Lower lobe of right lung (tissue), 2 donors: ENCODE measurements at regions not wholly inside any gene's neighbourhood (a gene's known extent, or its start where the extent isn't known, plus 50 kb on each side); places are given as distances from the start of the nearest gene placed in this dataset.
A peak's percentile ranks its signal among the peaks of the same experiment; 100 is the strongest.

Source experiments
- ATAC-seq, 2 donors: fragments of 200-7000 bp; cut with Tn5 transposase; one replicate each; pipeline ENCODE4 v1.9.1; 2020 to 2022; ENCODE audit warnings: mild to moderate bottlenecking in 2 of 2, moderate library complexity in 2 of 2
- DNase-seq: peaks from one replicate; pipeline ENCODE4 v3.0.0-alpha.2; 2020
- H3K27ac ChIP-seq: fragments of 200-600 bp; one replicate; pipeline ENCODE4 v1.8.0; 2022
- H3K27me3 ChIP-seq: fragments of 200-600 bp; one replicate; pipeline ENCODE4 v1.8.0; 2022; ENCODE audit warnings: low read depth
- H3K36me3 ChIP-seq: fragments of 200-600 bp; one replicate; pipeline ENCODE4 v1.8.0; 2022; ENCODE audit warnings: mild to moderate bottlenecking
- H3K4me1 ChIP-seq: fragments of 200-600 bp; one replicate; pipeline ENCODE4 v1.8.0; 2022
- H3K4me3 ChIP-seq: fragments of 200-600 bp; one replicate; pipeline ENCODE4 v1.8.0; 2022; ENCODE audit warnings: mild to moderate bottlenecking
- H3K9me3 ChIP-seq: fragments of 200-600 bp; one replicate; pipeline ENCODE4 v1.8.0; 2022
- CTCF ChIP-seq: fragments of 200-600 bp; IDR thresholded peaks from one replicate; pipeline ENCODE4 v1.8.0; 2022; ENCODE audit warnings: antibody characterized with exemption, mild to moderate bottlenecking
- intact Hi-C: fragments of 100-400 bp; cut with DNase I; formaldehyde crosslinking; loops from one replicate; pipeline ENCODE4 v1.11.0; 2022
- donor health status: DM: no; HTN: yes; CAD: no; lungs with severe emphysema.

DNA sequence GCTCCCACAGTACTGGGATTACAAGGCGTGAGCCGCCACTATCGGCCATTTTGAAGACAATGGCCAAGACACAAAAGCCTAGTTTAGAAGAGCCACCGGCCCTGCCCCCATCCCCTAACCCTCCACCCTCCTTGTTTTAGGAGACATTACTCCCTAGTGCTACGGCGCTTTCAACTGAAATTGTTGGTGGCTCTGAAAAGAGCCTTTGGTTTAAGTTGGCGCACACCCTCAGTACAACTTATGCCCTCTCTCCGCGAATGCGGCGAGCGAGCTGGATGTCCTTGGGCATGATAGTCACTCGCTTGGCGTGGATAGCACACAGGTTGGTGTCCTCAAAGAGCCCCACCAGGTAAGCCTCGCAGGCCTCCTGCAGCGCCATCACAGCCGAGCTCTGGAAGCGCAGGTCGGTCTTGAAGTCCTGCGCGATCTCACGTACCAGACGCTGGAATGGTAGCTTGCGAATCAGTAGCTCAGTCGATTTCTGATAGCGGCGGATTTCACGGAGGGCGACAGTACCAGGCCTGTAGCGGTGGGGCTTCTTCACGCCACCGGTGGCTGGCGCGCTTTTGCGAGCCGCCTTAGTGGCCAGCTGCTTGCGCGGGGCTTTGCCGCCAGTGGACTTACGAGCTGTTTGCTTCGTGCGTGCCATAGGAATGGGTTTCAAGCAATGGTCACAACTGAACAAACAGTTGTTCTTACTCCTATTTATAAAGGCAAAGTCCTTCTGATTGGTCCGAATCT lies 114.9 kb upstream of the BTN3A2 start:
- Histone ChIP-seq H3K4me1 (peaks cover 18% of the 10 kb centered on the region), H3K36me3 (no peaks in the 10 kb centered on the region), H3K9me3 (no peaks in the 10 kb centered on the region), H3K27ac (peak overlapping the region; percentile 77), H3K4me3 (peak overlapping the region; percentile 58), H3K27me3 (peaks cover 47% of the 10 kb centered on the region)
- DNase-seq (peak; percentile 71), ATAC-seq (peak; percentile 73 to 77)
- intact Hi-C loops: no loop called here
- TF ChIP-seq CTCF: peak; percentile 30

DNA sequence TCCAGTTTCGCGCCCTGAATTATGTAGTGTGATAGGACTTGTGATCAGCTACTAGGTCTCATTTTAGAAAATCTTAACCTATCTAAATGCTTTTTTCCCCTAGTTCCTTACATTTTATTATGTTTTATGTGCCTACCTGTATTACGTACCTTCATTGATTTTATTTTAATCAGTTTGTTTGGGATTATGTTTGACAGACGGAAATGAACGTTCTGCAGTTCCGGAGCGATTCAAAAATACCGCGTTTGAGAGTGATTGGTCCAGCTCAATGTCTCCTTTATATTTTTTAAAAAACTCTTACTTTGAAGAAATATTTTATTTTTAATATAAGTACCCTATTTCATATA lies 114.3 kb upstream of the BTN3A2 start:
- Histone ChIP-seq H3K4me1 (peaks cover 18% of the 10 kb centered on the region), H3K4me3 (peak overlapping the region; percentile 58), H3K27ac (peak overlapping the region; percentile 77), H3K27me3 (peaks cover 53% of the 10 kb centered on the region), H3K9me3 (no peaks in the 10 kb centered on the region), H3K36me3 (no peaks in the 10 kb centered on the region)
- ATAC-seq: peak in 1 of 2 donors; percentile 59
- intact Hi-C loops: no loop called here
- no peak for TF ChIP-seq CTCF
- DNase-seq: no peak

DNA sequence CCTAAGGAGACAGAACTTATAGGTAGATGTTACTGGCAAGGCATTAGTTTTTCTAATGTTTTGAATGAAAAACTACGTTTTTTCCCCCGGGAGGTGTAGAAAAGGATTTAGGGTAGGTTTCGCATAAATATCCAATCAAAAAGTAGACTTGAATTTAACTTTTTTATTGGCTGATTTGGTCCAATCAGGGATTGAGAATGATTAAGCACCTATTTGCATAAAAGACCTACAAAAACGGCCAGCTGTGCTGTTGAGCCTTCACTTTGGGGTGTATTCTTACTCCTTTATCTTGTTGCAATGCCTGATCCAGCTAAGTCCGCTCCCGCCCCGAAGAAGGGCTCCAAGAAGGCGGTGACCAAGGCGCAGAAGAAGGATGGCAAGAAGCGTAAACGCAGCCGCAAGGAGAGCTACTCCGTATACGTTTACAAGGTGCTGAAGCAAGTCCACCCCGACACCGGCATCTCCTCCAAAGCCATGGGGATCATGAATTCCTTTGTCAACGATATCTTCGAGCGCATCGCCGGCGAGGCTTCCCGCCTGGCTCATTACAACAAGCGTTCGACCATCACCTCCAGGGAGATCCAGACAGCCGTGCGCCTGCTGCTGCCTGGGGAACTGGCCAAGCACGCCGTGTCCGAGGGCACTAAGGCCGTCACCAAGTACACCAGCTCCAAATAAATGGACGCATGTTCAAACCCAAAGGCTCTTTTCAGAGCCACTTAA lies 113.5 kb upstream of the BTN3A2 start:
- intact Hi-C loops: no loop called here
- peak overlapping the region; percentile 77 for H3K27ac ChIP-seq

DNA sequence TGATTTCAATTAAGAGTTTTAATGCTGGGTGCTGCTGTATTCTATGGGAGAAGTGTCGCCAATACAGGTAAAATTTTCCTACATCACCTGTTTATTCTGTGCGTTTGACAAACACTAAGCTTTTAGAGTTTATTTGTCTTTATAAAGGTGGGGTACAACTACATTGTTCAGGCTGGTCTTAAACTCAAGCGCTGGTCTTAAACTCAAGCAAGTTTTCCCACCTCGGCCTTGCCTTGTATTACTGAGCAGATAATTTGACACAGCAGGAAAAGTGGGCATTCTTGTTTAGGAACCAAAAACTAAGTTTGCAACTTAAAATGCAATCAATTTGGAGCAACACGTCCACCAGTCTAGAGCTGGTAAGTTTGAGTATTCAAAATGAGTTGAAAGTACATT lies 112.9 kb upstream of the BTN3A2 start:
- peaks cover 18% of the 10 kb centered on the region for H3K4me1 ChIP-seq
- DNase-seq (no peak), ATAC-seq (no peak)
- H3K4me3 ChIP-seq: peak overlapping the region; percentile 58
- no peaks in the 10 kb centered on the region for H3K9me3 ChIP-seq
- H3K27me3 ChIP-seq: peaks cover 58% of the 10 kb centered on the region
- intact Hi-C loops: no loop called here
- H3K27ac ChIP-seq: peak overlapping the region; percentile 77
- TF ChIP-seq CTCF: no peak
- no peaks in the 10 kb centered on the region for H3K36me3 ChIP-seq

More for the DNA sequence above, 113.5 kb upstream of the BTN3A2 start:
- peak; percentile 57 to 72 for ATAC-seq
- Histone ChIP-seq H3K27me3 (peaks cover 57% of the 10 kb centered on the region), H3K4me3 (peak overlapping the region; percentile 58), H3K9me3 (no peaks in the 10 kb centered on the region), H3K36me3 (no peaks in the 10 kb centered on the region), H3K4me1 (peaks cover 18% of the 10 kb centered on the region)
- TF ChIP-seq CTCF: no peak
- peak; percentile 67 for DNase-seq

DNA sequence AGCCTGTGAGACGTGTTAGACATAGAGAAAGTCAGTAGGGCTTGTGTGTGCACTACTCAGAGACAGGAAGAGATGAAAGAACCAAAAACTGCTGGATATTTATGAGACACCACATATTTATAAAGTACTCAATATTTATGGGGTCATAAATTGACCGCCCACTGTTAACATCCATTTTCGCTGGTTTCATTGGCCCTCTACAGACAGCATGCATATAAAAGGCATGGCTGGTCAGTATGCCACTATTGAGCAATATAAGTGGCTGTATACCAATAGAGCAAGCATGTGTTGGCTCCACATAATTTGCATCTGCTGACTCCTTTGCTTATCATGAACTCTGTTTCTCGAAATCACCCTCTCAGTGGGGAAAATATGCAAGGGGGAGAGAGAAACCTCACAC lies 110.3 kb upstream of the BTN3A2 start:
- no peak for TF ChIP-seq CTCF
- no peaks in the 10 kb centered on the region for H3K9me3 ChIP-seq
- no peak overlapping the region for H3K4me3 ChIP-seq
- intact Hi-C loops: no loop called here
- no peak overlapping the region for H3K27ac ChIP-seq
- no peak for ATAC-seq
- peaks cover 13% of the 10 kb centered on the region for H3K4me1 ChIP-seq
- no peak for DNase-seq
- H3K36me3 ChIP-seq: no peaks in the 10 kb centered on the region
- H3K27me3 ChIP-seq: peaks cover 46% of the 10 kb centered on the region
